Type B pancreatic cell (in vitro differentiated cells): ENCODE measurements at regions not wholly inside any gene's neighbourhood (a gene's known extent, or its start where the extent isn't known, plus 50 kb on each side); places are given as distances from the start of the nearest gene placed in this dataset.

Source experiments
- DNase-seq: peaks from one replicate; pipeline ENCODE4 v3.0.0; 2021; ENCODE audit warnings: mixed read lengths; ENCODE audit not compliant: unreplicated experiment; ENCODE audit errors: extremely low spot score
- H3K27ac Mint-ChIP-seq: 2 replicates; pipeline ENCODE4 v1.8.0; 2021; ENCODE audit warnings: mild to moderate bottlenecking, mixed read lengths
- H3K27me3 Mint-ChIP-seq: 2 replicates; pipeline ENCODE4 v1.8.0; 2021; ENCODE audit warnings: mixed read lengths
- H3K36me3 Mint-ChIP-seq: 2 replicates; pipeline ENCODE4 v1.8.0; 2021; ENCODE audit warnings: mixed read lengths
- H3K4me1 Mint-ChIP-seq: one replicate; pipeline ENCODE4 v1.8.0; 2021; ENCODE audit warnings: mixed read lengths; ENCODE audit not compliant: unreplicated experiment
- H3K4me3 Mint-ChIP-seq: 2 replicates; pipeline ENCODE4 v1.8.0; 2021; ENCODE audit warnings: mild to moderate bottlenecking, mixed read lengths
- H3K9me3 Mint-ChIP-seq: 2 replicates; pipeline ENCODE4 v1.8.0; 2021; ENCODE audit warnings: mixed read lengths
- CTCF ChIP-seq: fragments of 200-600 bp; sonication (generic); conservative IDR thresholded peaks from 2 replicates; pipeline ENCODE4 v1.5.0; 2021; ENCODE audit warnings: antibody characterized with exemption, mild to moderate bottlenecking

GRCh38 chr9:118009614-118010013 is 305.4 kb downstream of the TLR4 start:
- no peaks in the 10 kb centered on the region for H3K9me3 Mint-ChIP-seq
- peaks cover 11% of the 10 kb centered on the region for H3K27me3 Mint-ChIP-seq
- no peaks in the 10 kb centered on the region for H3K4me1 Mint-ChIP-seq
- H3K36me3 Mint-ChIP-seq, result no peaks in the 10 kb centered on the region
- no peak overlapping the region for H3K4me3 Mint-ChIP-seq
- TF ChIP-seq CTCF, result no peak
- no peak for DNase-seq
- no peak overlapping the region for H3K27ac Mint-ChIP-seq

- H3K4me3 Mint-ChIP-seq, result no peak overlapping the region
- no peaks in the 10 kb centered on the region for H3K27me3 Mint-ChIP-seq
- H3K9me3 Mint-ChIP-seq, result no peaks in the 10 kb centered on the region
- H3K36me3 Mint-ChIP-seq, result no peaks in the 10 kb centered on the region
- TF ChIP-seq CTCF, result no peak
- DNase-seq, result no peak
- H3K4me1 Mint-ChIP-seq, result no peaks in the 10 kb centered on the region
- H3K27ac Mint-ChIP-seq, result no peak overlapping the region
Observed at GRCh38 chr9:118017607-118018122, 313.5 kb downstream of the TLR4 start.

GRCh38 chr9:118023644-118024043 is 319.4 kb downstream of the TLR4 start:
- Mint-ChIP-seq H3K4me1 (no peaks in the 10 kb centered on the region), H3K27ac (no peak overlapping the region), H3K27me3 (no peaks in the 10 kb centered on the region), H3K36me3 (no peaks in the 10 kb centered on the region), H3K4me3 (no peak overlapping the region), H3K9me3 (peaks cover 4% of the 10 kb centered on the region)
- no peak for TF ChIP-seq CTCF
- DNase-seq, result no peak

- Mint-ChIP-seq H3K4me1 (no peaks in the 10 kb centered on the region), H3K36me3 (no peaks in the 10 kb centered on the region), H3K4me3 (no peak overlapping the region), H3K27me3 (peaks cover 4% of the 10 kb centered on the region), H3K27ac (no peak overlapping the region), H3K9me3 (peaks cover 4% of the 10 kb centered on the region)
- DNase-seq, result no peak
- TF ChIP-seq CTCF, result no peak
Observed at GRCh38 chr9:118028225-118028624, 324.0 kb downstream of the TLR4 start.

GRCh38 chr9:118029425-118029824 is 325.2 kb downstream of the TLR4 start:
- TF ChIP-seq CTCF, result no peak
- H3K9me3 Mint-ChIP-seq, result peaks cover 4% of the 10 kb centered on the region
- no peak overlapping the region for H3K4me3 Mint-ChIP-seq
- H3K27ac Mint-ChIP-seq, result no peak overlapping the region
- no peaks in the 10 kb centered on the region for H3K36me3 Mint-ChIP-seq
- DNase-seq, result no peak
- H3K4me1 Mint-ChIP-seq, result no peaks in the 10 kb centered on the region
- peaks cover 4% of the 10 kb centered on the region for H3K27me3 Mint-ChIP-seq

GRCh38 chr9:118034701-118035100 is 330.5 kb downstream of the TLR4 start:
- no peak for TF ChIP-seq CTCF
- Mint-ChIP-seq H3K4me3 (no peak overlapping the region), H3K27me3 (peaks cover 4% of the 10 kb centered on the region), H3K4me1 (no peaks in the 10 kb centered on the region), H3K36me3 (no peaks in the 10 kb centered on the region), H3K9me3 (no peaks in the 10 kb centered on the region), H3K27ac (no peak overlapping the region)
- no peak for DNase-seq
